ENCODE measurements at regions not wholly inside any gene's neighbourhood (a gene's known extent, or its start where the extent isn't known, plus 50 kb on each side); places are given as distances from the start of the nearest gene placed in this dataset.
A peak's percentile ranks its signal among the peaks of the same experiment; 100 is the strongest.

- Histone ChIP-seq H3K27ac (ENCODE audit: low read depth, low read length) (no peak overlapping the region), H3K36me3 (ENCODE audit: insufficient read depth, low read length) (no peaks in the 10 kb centered on the region), H3K9me3 (ENCODE audit: control insufficient read depth in 1 of 2, low read length in 2 of 2) (peaks cover 0 to 5% of the 10 kb centered on the region in 2 donors), H3K27me3 (ENCODE audit: insufficient read depth, low read length) (no peaks in the 10 kb centered on the region), H3K4me3 (ENCODE audit: low read length in 2 of 2) (no peak overlapping the region), H3K4me1 (ENCODE audit: insufficient read depth, low read length) (peaks cover 2% of the 10 kb centered on the region)
- intact Hi-C loops (cut with micrococcal nuclease): no loop called here
- H3K36me3 Mint-ChIP-seq: peaks cover 3 to 6% of the 10 kb centered on the region in 2 donors
- DNase-seq: no peak
- H3K9me3 Mint-ChIP-seq: peaks cover 0 to 32% (median 26%) of the 10 kb centered on the region in 8 donors
- no peak overlapping the region for H3K27ac Mint-ChIP-seq
- H3K27me3 Mint-ChIP-seq: no peaks in the 10 kb centered on the region
- ChIA-PET POLR2A (ENCODE audit: partially characterized antibody) (no interaction called here), CTCF (ENCODE audit: partially characterized antibody) (no interaction called here)
- H3K4me1 Mint-ChIP-seq: peaks cover 3 to 4% (median 3%) of the 10 kb centered on the region in 4 donors
- no peak overlapping the region for H3K4me3 Mint-ChIP-seq
These were observed 121.5 kb downstream of the CHRM3 start for GRCh38 chr1:239507826-239508225.

- ChIA-PET CTCF (ENCODE audit: partially characterized antibody) (no interaction called here), POLR2A (ENCODE audit: partially characterized antibody) (no interaction called here)
- intact Hi-C loops (cut with micrococcal nuclease): no loop called here
- Histone ChIP-seq H3K4me3 (ENCODE audit: low read length in 2 of 2) (no peak overlapping the region), H3K9me3 (ENCODE audit: control insufficient read depth in 1 of 2, low read length in 2 of 2) (no peaks in the 10 kb centered on the region), H3K27ac (ENCODE audit: low read depth, low read length) (no peak overlapping the region), H3K4me1 (ENCODE audit: insufficient read depth, low read length) (no peaks in the 10 kb centered on the region), H3K27me3 (ENCODE audit: insufficient read depth, low read length) (no peaks in the 10 kb centered on the region), H3K36me3 (ENCODE audit: insufficient read depth, low read length) (no peaks in the 10 kb centered on the region)
- H3K4me1 Mint-ChIP-seq: no peaks in the 10 kb centered on the region
- no peaks in the 10 kb centered on the region for H3K27me3 Mint-ChIP-seq
- H3K4me3 Mint-ChIP-seq: no peak overlapping the region
- peaks cover 0 to 12% (median 10%) of the 10 kb centered on the region in 8 donors for H3K9me3 Mint-ChIP-seq
- peaks cover 0 to 3% of the 10 kb centered on the region in 2 donors for H3K36me3 Mint-ChIP-seq
- H3K27ac Mint-ChIP-seq: peak overlapping the region in 1 of 7 donors; percentile 50
- DNase-seq: no peak
These were observed 125.5 kb downstream of the CHRM3 start for GRCh38 chr1:239511875-239512274.

DNA sequence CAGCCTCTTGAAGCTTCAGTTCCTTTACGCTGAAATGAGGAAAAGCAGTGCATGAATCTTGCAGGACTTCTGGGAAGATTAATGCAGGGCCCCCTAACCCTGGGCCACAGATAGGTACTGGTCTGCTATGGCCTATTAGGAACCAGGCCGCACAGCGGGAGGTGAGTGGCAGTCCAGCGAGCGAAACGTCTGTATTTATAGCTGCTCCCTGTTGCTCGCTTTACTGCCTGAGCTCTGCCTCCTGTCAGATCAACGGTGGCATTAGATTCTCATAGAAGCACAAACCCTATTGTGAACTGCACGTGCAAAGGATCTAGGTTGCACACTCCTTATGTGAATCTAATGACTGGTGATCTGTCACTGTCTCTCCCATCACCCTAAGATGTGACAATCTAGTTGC lies 130.2 kb downstream of the CHRM3 start:
- ChIA-PET POLR2A (ENCODE audit: partially characterized antibody) (no interaction called here), CTCF (ENCODE audit: partially characterized antibody) (interaction anchor here (1.2 to 1.8 kb wide), 2 partner anchors 11 to 286 kb away, joined by 4 to 5 read pairs; no protein-coding TSS in a partner anchor)
- DNase-seq: no peak
- peaks cover 0 to 3% (median 0%) of the 10 kb centered on the region in 8 donors for H3K9me3 Mint-ChIP-seq
- H3K27me3 Mint-ChIP-seq: peaks cover 0 to 1% of the 10 kb centered on the region in 2 donors
- no peak overlapping the region for H3K4me3 Mint-ChIP-seq
- H3K36me3 Mint-ChIP-seq: no peaks in the 10 kb centered on the region
- Histone ChIP-seq H3K36me3 (ENCODE audit: insufficient read depth, low read length) (no peaks in the 10 kb centered on the region), H3K4me1 (ENCODE audit: insufficient read depth, low read length) (no peaks in the 10 kb centered on the region), H3K27ac (ENCODE audit: low read depth, low read length) (no peak overlapping the region), H3K4me3 (ENCODE audit: low read length in 2 of 2) (no peak overlapping the region), H3K9me3 (ENCODE audit: control insufficient read depth in 1 of 2, low read length in 2 of 2) (no peaks in the 10 kb centered on the region), H3K27me3 (ENCODE audit: insufficient read depth, low read length) (no peaks in the 10 kb centered on the region)
- no peak overlapping the region for H3K27ac Mint-ChIP-seq
- intact Hi-C loops (cut with micrococcal nuclease): no loop called here
- no peaks in the 10 kb centered on the region for H3K4me1 Mint-ChIP-seq

DNA sequence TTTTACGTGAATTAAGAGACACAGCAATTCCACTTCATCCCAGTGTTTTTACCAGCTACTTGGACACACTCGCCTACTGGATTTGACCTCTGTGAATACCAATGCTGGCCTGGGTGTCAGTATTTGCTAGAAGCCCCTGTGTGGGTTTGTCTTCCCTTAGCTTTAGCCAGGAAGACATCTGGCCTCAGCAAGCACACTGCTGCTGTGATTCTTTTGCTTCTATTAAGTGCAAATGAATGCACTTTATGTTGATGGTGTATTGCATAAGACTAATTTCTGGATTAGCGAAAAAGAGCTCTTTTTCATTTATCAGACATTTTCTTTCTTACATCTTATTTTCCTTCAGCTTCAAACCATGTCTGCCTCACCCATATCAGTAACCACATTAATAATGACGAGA lies 140.0 kb downstream of the CHRM3 start:
- ChIA-PET CTCF (ENCODE audit: partially characterized antibody) (no interaction called here), POLR2A (ENCODE audit: partially characterized antibody) (no interaction called here)
- Histone ChIP-seq H3K4me1 (ENCODE audit: insufficient read depth, low read length) (no peaks in the 10 kb centered on the region), H3K27ac (ENCODE audit: low read depth, low read length) (no peak overlapping the region), H3K36me3 (ENCODE audit: insufficient read depth, low read length) (no peaks in the 10 kb centered on the region), H3K4me3 (ENCODE audit: low read length in 2 of 2) (no peak overlapping the region), H3K9me3 (ENCODE audit: control insufficient read depth in 1 of 2, low read length in 2 of 2) (no peaks in the 10 kb centered on the region), H3K27me3 (ENCODE audit: insufficient read depth, low read length) (no peaks in the 10 kb centered on the region)
- no peak overlapping the region for H3K4me3 Mint-ChIP-seq
- no peaks in the 10 kb centered on the region for H3K9me3 Mint-ChIP-seq
- intact Hi-C loops (cut with micrococcal nuclease): no loop called here
- H3K27me3 Mint-ChIP-seq: peaks cover 0 to 3% of the 10 kb centered on the region in 2 donors
- H3K4me1 Mint-ChIP-seq: no peaks in the 10 kb centered on the region
- DNase-seq: no peak
- H3K27ac Mint-ChIP-seq: no peak overlapping the region
- no peaks in the 10 kb centered on the region for H3K36me3 Mint-ChIP-seq

- Histone ChIP-seq H3K27ac (ENCODE audit: low read depth, low read length) (no peak overlapping the region), H3K36me3 (ENCODE audit: insufficient read depth, low read length) (no peaks in the 10 kb centered on the region), H3K9me3 (ENCODE audit: control insufficient read depth in 1 of 2, low read length in 2 of 2) (no peaks in the 10 kb centered on the region), H3K4me1 (ENCODE audit: insufficient read depth, low read length) (no peaks in the 10 kb centered on the region), H3K27me3 (ENCODE audit: insufficient read depth, low read length) (no peaks in the 10 kb centered on the region), H3K4me3 (ENCODE audit: low read length in 2 of 2) (no peak overlapping the region)
- Mint-ChIP-seq H3K27me3 (no peaks in the 10 kb centered on the region), H3K9me3 (no peaks in the 10 kb centered on the region), H3K27ac (peak overlapping the region in 1 of 7 donors; percentile 2), H3K4me3 (no peak overlapping the region), H3K36me3 (no peaks in the 10 kb centered on the region), H3K4me1 (no peaks in the 10 kb centered on the region)
- POLR2A ChIA-PET (ENCODE audit: partially characterized antibody): no interaction called here
- no peak for DNase-seq
- CTCF ChIA-PET (ENCODE audit: partially characterized antibody): interaction anchor here (1.0 kb wide), 1 partner anchor 11 kb away, joined by 5 read pairs; no protein-coding TSS in a partner anchor
- intact Hi-C loops (cut with micrococcal nuclease): no loop called here
These were observed 140.8 kb downstream of the CHRM3 start for GRCh38 chr1:239527051-239527693.

DNA sequence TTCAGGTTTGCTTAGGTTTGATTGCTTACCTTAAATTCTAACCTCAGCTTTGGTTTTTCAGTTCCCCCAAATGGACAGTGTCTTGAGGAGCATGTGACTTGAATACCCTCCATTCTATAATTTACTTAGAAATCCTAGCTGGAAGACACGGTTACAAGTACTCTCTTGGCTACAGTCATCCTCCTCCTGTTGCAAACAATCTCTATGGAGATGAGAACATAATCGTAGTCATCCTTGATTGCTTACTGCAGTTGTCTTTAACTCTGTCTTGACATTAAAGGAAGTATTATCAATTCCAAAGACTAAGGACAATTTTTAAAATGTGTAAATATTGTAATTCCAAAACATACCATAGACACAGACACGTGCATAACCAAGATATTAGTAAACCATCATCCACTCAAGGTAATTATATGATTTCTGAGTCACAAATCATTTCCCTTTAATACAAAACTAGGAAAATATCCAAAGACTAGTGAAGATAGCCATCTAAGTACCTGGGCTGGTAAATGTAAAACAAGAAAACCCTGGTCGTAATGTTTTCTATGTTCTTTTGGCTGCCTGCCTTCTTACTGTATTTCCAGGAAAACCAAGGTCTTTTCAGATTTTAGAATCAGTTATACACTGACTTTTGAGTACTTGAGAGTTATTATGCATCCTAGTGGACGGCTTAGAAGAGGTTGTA lies 149.9 kb downstream of the CHRM3 start:
- intact Hi-C loops (cut with micrococcal nuclease): no loop called here
- H3K4me1 Mint-ChIP-seq: no peaks in the 10 kb centered on the region
- CTCF ChIA-PET (ENCODE audit: partially characterized antibody): no interaction called here

GRCh38 chr1:239537795-239538194 lies 151.4 kb downstream of the CHRM3 start:
- Mint-ChIP-seq H3K27ac (peak overlapping the region in 1 of 7 donors; percentile 62), H3K4me1 (no peaks in the 10 kb centered on the region), H3K27me3 (no peaks in the 10 kb centered on the region), H3K4me3 (no peak overlapping the region), H3K36me3 (no peaks in the 10 kb centered on the region), H3K9me3 (no peaks in the 10 kb centered on the region)
- no peaks in the 10 kb centered on the region for H3K27me3 ChIP-seq (ENCODE audit: insufficient read depth, low read length)
- H3K4me1 ChIP-seq (ENCODE audit: insufficient read depth, low read length): no peaks in the 10 kb centered on the region
- no peaks in the 10 kb centered on the region for H3K9me3 ChIP-seq (ENCODE audit: control insufficient read depth in 1 of 2, low read length in 2 of 2)
- H3K36me3 ChIP-seq (ENCODE audit: insufficient read depth, low read length): no peaks in the 10 kb centered on the region
- H3K4me3 ChIP-seq (ENCODE audit: low read length in 2 of 2): no peak overlapping the region
- intact Hi-C loops (cut with micrococcal nuclease): no loop called here
- POLR2A ChIA-PET (ENCODE audit: partially characterized antibody): no interaction called here
- CTCF ChIA-PET (ENCODE audit: partially characterized antibody): no interaction called here
- DNase-seq: no peak
- no peak overlapping the region for H3K27ac ChIP-seq (ENCODE audit: low read depth, low read length)

More for the DNA sequence above, 149.9 kb downstream of the CHRM3 start:
- Histone ChIP-seq H3K27ac (ENCODE audit: low read depth, low read length) (no peak overlapping the region), H3K9me3 (ENCODE audit: control insufficient read depth in 1 of 2, low read length in 2 of 2) (no peaks in the 10 kb centered on the region), H3K36me3 (ENCODE audit: insufficient read depth, low read length) (no peaks in the 10 kb centered on the region), H3K4me3 (ENCODE audit: low read length in 2 of 2) (no peak overlapping the region), H3K27me3 (ENCODE audit: insufficient read depth, low read length) (no peaks in the 10 kb centered on the region), H3K4me1 (ENCODE audit: insufficient read depth, low read length) (no peaks in the 10 kb centered on the region)
- Mint-ChIP-seq H3K4me3 (no peak overlapping the region), H3K9me3 (no peaks in the 10 kb centered on the region), H3K36me3 (no peaks in the 10 kb centered on the region), H3K27ac (no peak overlapping the region), H3K27me3 (no peaks in the 10 kb centered on the region)
- DNase-seq: no peak
- POLR2A ChIA-PET (ENCODE audit: partially characterized antibody): no interaction called here

Measured in CD4-positive, alpha-beta memory T cell (primary cell).